ENCODE measurements at regions not wholly inside any gene's neighbourhood (a gene's known extent, or its start where the extent isn't known, plus 50 kb on each side); places are given as distances from the start of the nearest gene placed in this dataset.

- no peak overlapping the region for H3K4me3 ChIP-seq (ENCODE audit: low read length, poor library complexity, severe bottlenecking)
- H3K4me2 ChIP-seq (ENCODE audit: low read depth, low read length, poor library complexity, severe bottlenecking): no peak overlapping the region
- no peaks in the 10 kb centered on the region for H3K79me2 ChIP-seq (ENCODE audit: insufficient read depth, low read length)
- no peaks in the 10 kb centered on the region for H4K20me1 ChIP-seq (ENCODE audit: insufficient read depth, low read length, poor library complexity, severe bottlenecking)
- H2AFZ ChIP-seq (ENCODE audit: low read length): no peak overlapping the region
- H3F3A ChIP-seq (ENCODE audit: low read depth): no peaks in the 10 kb centered on the region
- H3K36me3 ChIP-seq (ENCODE audit: insufficient read depth, low read length): no peaks in the 10 kb centered on the region
- no peaks in the 10 kb centered on the region for H3K27me3 ChIP-seq (ENCODE audit: insufficient read depth, low read length, poor library complexity, severe bottlenecking)
- TF ChIP-seq EZH2phosphoT487 (IDR thresholded peaks at IDR 0.05; ENCODE audit: borderline replicate concordance) (no peak), CTCF (conservative IDR thresholded peaks at IDR 0.05; ENCODE audit: low read length) (no peak)
- no peaks in the 10 kb centered on the region for H3K9me2 ChIP-seq (replicated peaks; ENCODE audit: low read depth, low read length)
- peaks cover 26% of the 10 kb centered on the region for H3K4me1 ChIP-seq (ENCODE audit: insufficient read depth, low read length, poor library complexity, severe bottlenecking)
- H3K9me3 ChIP-seq (ENCODE audit: insufficient read depth, low read depth, low read length): no peaks in the 10 kb centered on the region
- H3K9ac ChIP-seq (ENCODE audit: low read depth, low read length, poor library complexity, severe bottlenecking): no peak overlapping the region
Measured at GRCh38 chr1:147811273-147811672, 50.9 kb upstream of the GJA5 start.

GRCh38 chr1:147811751-147812150 lies 51.3 kb upstream of the GJA5 start:
- no peak overlapping the region for H3K4me2 ChIP-seq (ENCODE audit: low read depth, low read length, poor library complexity, severe bottlenecking)
- 0 out of 2 replicates have a peak overlapping the region, but pooled peaks have one; percentile 9 for H2AFZ ChIP-seq (ENCODE audit: low read length)
- H3K4me1 ChIP-seq (ENCODE audit: insufficient read depth, low read length, poor library complexity, severe bottlenecking): peaks cover 26% of the 10 kb centered on the region
- no peaks in the 10 kb centered on the region for H3K27me3 ChIP-seq (ENCODE audit: insufficient read depth, low read length, poor library complexity, severe bottlenecking)
- no peaks in the 10 kb centered on the region for H3K9me3 ChIP-seq (ENCODE audit: insufficient read depth, low read depth, low read length)
- H3K9ac ChIP-seq (ENCODE audit: low read depth, low read length, poor library complexity, severe bottlenecking): no peak overlapping the region
- H3F3A ChIP-seq (ENCODE audit: low read depth): no peaks in the 10 kb centered on the region
- no peak for TF ChIP-seq CTCF (conservative IDR thresholded peaks at IDR 0.05; ENCODE audit: low read length)
- H3K4me3 ChIP-seq (ENCODE audit: low read length, poor library complexity, severe bottlenecking): no peak overlapping the region
- H4K20me1 ChIP-seq (ENCODE audit: insufficient read depth, low read length, poor library complexity, severe bottlenecking): no peaks in the 10 kb centered on the region
- H3K36me3 ChIP-seq (ENCODE audit: insufficient read depth, low read length): no peaks in the 10 kb centered on the region
- no peaks in the 10 kb centered on the region for H3K9me2 ChIP-seq (replicated peaks; ENCODE audit: low read depth, low read length)
- H3K79me2 ChIP-seq (ENCODE audit: insufficient read depth, low read length): no peaks in the 10 kb centered on the region

GRCh38 chr1:147812799-147813198 lies 52.4 kb upstream of the GJA5 start:
- no peaks in the 10 kb centered on the region for H3K36me3 ChIP-seq (ENCODE audit: insufficient read depth, low read length)
- H4K20me1 ChIP-seq (ENCODE audit: insufficient read depth, low read length, poor library complexity, severe bottlenecking): no peaks in the 10 kb centered on the region
- no peak for TF ChIP-seq CTCF (conservative IDR thresholded peaks at IDR 0.05; ENCODE audit: low read length)
- no peak for TF ChIP-seq EZH2phosphoT487 (IDR thresholded peaks at IDR 0.05; ENCODE audit: borderline replicate concordance)
- H3K9ac ChIP-seq (ENCODE audit: low read depth, low read length, poor library complexity, severe bottlenecking): no peak overlapping the region
- H3K4me2 ChIP-seq (ENCODE audit: low read depth, low read length, poor library complexity, severe bottlenecking): peak overlapping the region; percentile 18
- H3K9me3 ChIP-seq (ENCODE audit: insufficient read depth, low read depth, low read length): no peaks in the 10 kb centered on the region
- H3K79me2 ChIP-seq (ENCODE audit: insufficient read depth, low read length): no peaks in the 10 kb centered on the region
- peak overlapping the region; percentile 77 for H2AFZ ChIP-seq (ENCODE audit: low read length)
- H3K27me3 ChIP-seq (ENCODE audit: insufficient read depth, low read length, poor library complexity, severe bottlenecking): no peaks in the 10 kb centered on the region
- no peaks in the 10 kb centered on the region for H3K9me2 ChIP-seq (replicated peaks; ENCODE audit: low read depth, low read length)
- no peaks in the 10 kb centered on the region for H3F3A ChIP-seq (ENCODE audit: low read depth)
- peaks cover 26% of the 10 kb centered on the region for H3K4me1 ChIP-seq (ENCODE audit: insufficient read depth, low read length, poor library complexity, severe bottlenecking)
- H3K4me3 ChIP-seq (ENCODE audit: low read length, poor library complexity, severe bottlenecking): no peak overlapping the region

All from Loucy (cell line).